CD14-positive monocyte (primary cell): ENCODE measurements at regions not wholly inside any gene's neighbourhood (a gene's known extent, or its start where the extent isn't known, plus 50 kb on each side); places are given as distances from the start of the nearest gene placed in this dataset.
"Not testable (repeated sequence)": the region's sequence is repeated elsewhere in the genome, so short reads cannot be mapped to it uniquely, and the experiment has no call there.

ENCODE experiments used
- DNase-seq, 3 donors: peaks; one replicate each; pipeline ENCODE4 v3.0.0-alpha.2; 2011 to 2022
- H2AFZ ChIP-seq: 2 replicates; pipeline ENCODE4 v1.6.0; 2012; ENCODE audit warnings: mild to moderate bottlenecking, low read depth, low read length, inconsistent platforms; ENCODE audit not compliant: insufficient read depth, poor library complexity, severe bottlenecking
- H3K27ac ChIP-seq, 2 donors: 1 replicate in 1 of 2; 2 replicates in 1 of 2; pipeline ENCODE4 v1.5.1; 2012 to 2013; ENCODE audit warnings: low read length in 2 of 2, control low read depth in 1 of 2, inconsistent platforms in 1 of 2, low read depth in 1 of 2, mild to moderate bottlenecking in 1 of 2
- H3K27me3 ChIP-seq, 2 donors: one replicate each; pipeline versions ENCODE4 v1.6.0 to v1.6.1; 2011 to 2013; ENCODE audit warnings: low read length in 2 of 2; ENCODE audit not compliant: control insufficient read depth in 2 of 2, insufficient read depth in 2 of 2
- H3K36me3 ChIP-seq, 2 donors: replicated peaks in 1 of 2; 1 replicate in 1 of 2; 2 replicates in 1 of 2; pipeline versions ENCODE4 v1.5.1 to v1.6.1; 2012 to 2013; ENCODE audit warnings: low read length in 2 of 2, control low read depth in 1 of 2, inconsistent platforms in 1 of 2, mild to moderate bottlenecking in 1 of 2; ENCODE audit not compliant: insufficient read depth in 2 of 2, control insufficient read depth in 1 of 2
- H3K4me1 ChIP-seq, 2 donors: 1 replicate in 1 of 2; 2 replicates in 1 of 2; pipeline versions ENCODE4 v1.5.1 to v1.6.1; 2012 to 2013; ENCODE audit warnings: low read length in 2 of 2, control low read depth in 1 of 2, inconsistent platforms in 1 of 2, mild to moderate bottlenecking in 1 of 2, moderate library complexity in 1 of 2; ENCODE audit not compliant: insufficient read depth in 2 of 2, control insufficient read depth in 1 of 2
- H3K4me2 ChIP-seq: replicated peaks from 2 replicates; pipeline ENCODE3; 2012; ENCODE audit warnings: low read length, moderate library complexity, mild to moderate bottlenecking; ENCODE audit not compliant: poor library complexity, severe bottlenecking; ENCODE audit errors: extremely low read depth
- H3K4me3 ChIP-seq, 3 experiments: fragments of 200-600 bp in 1 of 3; sonication (generic) in 1 of 3; replicated peaks in 1 of 3; 1 replicate in 2 of 3; 2 replicates in 1 of 3; pipeline ENCODE4 v1.5.1; 2011 to 2013; ENCODE audit warnings: low read length in 3 of 3, mild to moderate bottlenecking in 3 of 3, control low read depth in 2 of 3, low read depth in 2 of 3, inconsistent platforms in 1 of 3, moderate library complexity in 1 of 3
- H3K79me2 ChIP-seq: 2 replicates; pipeline ENCODE4 v1.6.0; 2012; ENCODE audit warnings: mild to moderate bottlenecking, control low read depth, inconsistent platforms, low read length, moderate library complexity; ENCODE audit not compliant: insufficient read depth
- H3K9ac ChIP-seq: 2 replicates; pipeline ENCODE4 v1.6.0; 2017; ENCODE audit warnings: low read length, mild to moderate bottlenecking; ENCODE audit not compliant: insufficient read depth, poor library complexity, severe bottlenecking
- H3K9me3 ChIP-seq, 2 donors: replicated peaks in 1 of 2; 1 replicate in 1 of 2; 2 replicates in 1 of 2; pipeline versions ENCODE4 v1.5.1 to v1.6.1; 2012 to 2013; ENCODE audit warnings: low read length in 2 of 2, control low read depth in 1 of 2; ENCODE audit not compliant: control insufficient read depth in 1 of 2, insufficient read depth in 1 of 2
- H4K20me1 ChIP-seq: 2 replicates; pipeline ENCODE4 v1.6.0; 2012; ENCODE audit warnings: mild to moderate bottlenecking, low read length, control low read depth, moderate library complexity; ENCODE audit not compliant: insufficient read depth
- H3K27ac Mint-ChIP-seq, 7 donors: one replicate each; pipeline ENCODE4 v1.8.0; 2020; ENCODE audit warnings: mild to moderate bottlenecking in 7 of 7, mixed read lengths in 7 of 7, moderate library complexity in 6 of 7, inconsistent platforms in 2 of 7
- H3K27me3 Mint-ChIP-seq, 3 donors: one replicate each; pipeline ENCODE4 v1.8.0; 2021 to 2022; ENCODE audit warnings: low read depth in 3 of 3, mild to moderate bottlenecking in 3 of 3, mixed read lengths in 3 of 3, moderate library complexity in 3 of 3, inconsistent platforms in 1 of 3
- H3K36me3 Mint-ChIP-seq, 2 donors: one replicate each; pipeline ENCODE4 v1.8.0; 2020; ENCODE audit warnings: mixed read lengths in 2 of 2, inconsistent platforms in 1 of 2, mild to moderate bottlenecking in 1 of 2
- H3K4me1 Mint-ChIP-seq: one replicate; pipeline ENCODE4 v1.8.0; 2020; ENCODE audit warnings: mild to moderate bottlenecking, mixed read lengths
- H3K4me3 Mint-ChIP-seq, 2 donors: one replicate each; pipeline ENCODE4 v1.8.0; 2020; ENCODE audit warnings: mild to moderate bottlenecking in 2 of 2, mixed read lengths in 2 of 2, moderate library complexity in 1 of 2
- H3K9me3 Mint-ChIP-seq, 7 donors: one replicate each; pipeline ENCODE4 v1.8.0; 2020 to 2022; ENCODE audit warnings: mixed read lengths in 7 of 7, mild to moderate bottlenecking in 6 of 7, moderate library complexity in 6 of 7, inconsistent platforms in 2 of 7
- CTCF ChIP-seq: fragments of 200-600 bp; IDR thresholded peaks from one replicate; pipeline ENCODE4 v1.8.0; 2022; ENCODE audit warnings: antibody characterized with exemption, mild to moderate bottlenecking
- WGBS: methylation state at CpG from one replicate; pipeline ENCODE4 v1.1.5; 2013; ENCODE audit warnings: missing lambda C conversion rate; ENCODE audit not compliant: insufficient coverage; 5-methylcytosine and 5-hydroxymethylcytosine counted together
- intact Hi-C, 2 donors: fragments of 100-400 bp; cut with micrococcal nuclease; formaldehyde crosslinking; loops; one replicate each; pipeline versions ENCODE4 v1.15.0 to v1.15.1; 2023

- Histone ChIP-seq H3K27me3 (no peaks in the 10 kb centered on the region), H4K20me1 (no peaks in the 10 kb centered on the region), H3K4me1 (peaks cover 7 to 33% of the 10 kb centered on the region in 2 donors), H3K36me3 (no peaks in the 10 kb centered on the region), H3K9me3 (no peaks in the 10 kb centered on the region), H3K27ac (no peak overlapping the region), H2AFZ (no peak overlapping the region), H3K79me2 (no peaks in the 10 kb centered on the region), H3K9ac (no peak overlapping the region), H3K4me3 (no peak overlapping the region), H3K4me2 (no peak overlapping the region)
- no peaks in the 10 kb centered on the region for H3K9me3 Mint-ChIP-seq
- peak overlapping the region in 3 of 7 donors; percentile 8 to 33 (median 30) for H3K27ac Mint-ChIP-seq
- TF ChIP-seq CTCF, result no peak
- H3K36me3 Mint-ChIP-seq, result no peaks in the 10 kb centered on the region
- H3K4me1 Mint-ChIP-seq, result peaks cover 17% of the 10 kb centered on the region
- no CpG with 5 or more reads among the region's 2 CpGs for WGBS
- intact Hi-C loops, result no loop called here
- no peaks in the 10 kb centered on the region for H3K27me3 Mint-ChIP-seq
- no peak overlapping the region for H3K4me3 Mint-ChIP-seq
- no peak for DNase-seq
These were observed 74.1 kb upstream of the CHD2 start for GRCh38 chr15:92825985-92826384.

GRCh38 chr15:92827991-92828390, 72.1 kb upstream of the CHD2 start:
- H3K79me2 ChIP-seq, H3K27me3 Mint-ChIP-seq, DNase-seq, H3K36me3 Mint-ChIP-seq, H3K27me3 ChIP-seq, intact Hi-C loops, H3K9me3 ChIP-seq, H3K27ac ChIP-seq, H3K36me3 ChIP-seq, H3K27ac Mint-ChIP-seq, H3K4me3 Mint-ChIP-seq, H3K9ac ChIP-seq, H3K4me3 ChIP-seq, H3K4me2 ChIP-seq, H3K9me3 Mint-ChIP-seq, H4K20me1 ChIP-seq, H2AFZ ChIP-seq: not testable (repeated sequence)
- H3K4me1 ChIP-seq, result peaks cover 24 to 43% of the 10 kb centered on the region in 2 donors
- 96% methylated on average over 9 of the region's 10 CpGs for WGBS
- peaks cover 29% of the 10 kb centered on the region for H3K4me1 Mint-ChIP-seq
